SK-N-MC (cell line): ENCODE measurements at regions not wholly inside any gene's neighbourhood (a gene's known extent, or its start where the extent isn't known, plus 50 kb on each side); places are given as distances from the start of the nearest gene placed in this dataset.

Experiments
- EZH2 ChIP-seq: fragments of 200-600 bp; sonication (generic); IDR thresholded peaks from one replicate; pipeline ENCODE4 v1.6.1; 2017; ENCODE audit warnings: antibody characterized with exemption
- FOXP2 ChIP-seq: optimal IDR thresholded peaks from 2 replicates; pipeline ENCODE3; 2011; ENCODE audit warnings: mild to moderate bottlenecking, moderate library complexity; ENCODE audit not compliant: insufficient read depth; ENCODE audit errors: extremely low read length, control extremely low read depth
- POLR2AphosphoS5 ChIP-seq: IDR thresholded peaks from 2 replicates; pipeline ENCODE4 v1.6.1; 2012; ENCODE audit warnings: mild to moderate bottlenecking, low read depth, low read length, borderline replicate concordance

DNA sequence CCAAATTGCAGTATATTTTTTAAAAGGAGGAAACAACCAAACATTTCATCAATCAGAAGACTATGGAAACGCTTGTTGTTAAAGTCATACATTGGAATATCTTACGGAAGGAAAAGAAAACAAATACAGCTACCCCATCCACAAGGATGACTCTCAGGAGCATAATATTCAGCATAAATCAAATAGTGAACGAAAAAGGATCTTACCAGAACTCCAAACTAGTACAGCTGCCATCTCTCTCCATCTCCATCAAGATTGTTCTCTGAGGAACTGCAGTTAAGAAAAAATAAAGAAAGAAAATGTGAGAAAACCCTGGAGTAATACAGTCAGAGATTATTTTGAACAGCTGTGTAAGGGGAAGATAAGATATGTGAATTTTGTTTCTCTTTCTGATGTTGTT, 299.8 kb upstream of the CNTN5 start:
- TF ChIP-seq POLR2AphosphoS5 (no peak), EZH2 (no peak), FOXP2 (no peak)
